IgD-negative memory B cell (primary cell): ENCODE measurements at regions not wholly inside any gene's neighbourhood (a gene's known extent, or its start where the extent isn't known, plus 50 kb on each side); places are given as distances from the start of the nearest gene placed in this dataset.

Source experiments
- H3K27ac Mint-ChIP-seq, 3 donors: one replicate each; pipeline ENCODE4 v1.8.0; 2020 to 2022; ENCODE audit warnings: mild to moderate bottlenecking in 3 of 3, mixed read lengths in 3 of 3, moderate library complexity in 1 of 3
- H3K27me3 Mint-ChIP-seq: one replicate; pipeline ENCODE4 v1.8.0; 2021; ENCODE audit warnings: mixed read lengths
- H3K36me3 Mint-ChIP-seq: one replicate; pipeline ENCODE4 v1.8.0; 2020; ENCODE audit warnings: mild to moderate bottlenecking, mixed read lengths
- H3K4me1 Mint-ChIP-seq, 3 donors: one replicate each; pipeline ENCODE4 v1.8.0; 2020 to 2022; ENCODE audit warnings: mixed read lengths in 3 of 3, mild to moderate bottlenecking in 1 of 3
- H3K4me3 Mint-ChIP-seq, 4 donors: one replicate each; pipeline ENCODE4 v1.8.0; 2020 to 2022; ENCODE audit warnings: mild to moderate bottlenecking in 4 of 4, mixed read lengths in 4 of 4, moderate library complexity in 3 of 4
- H3K9me3 Mint-ChIP-seq, 3 donors: one replicate each; pipeline ENCODE4 v1.8.0; 2020 to 2021; ENCODE audit warnings: mixed read lengths in 3 of 3, mild to moderate bottlenecking in 1 of 3

GRCh38 chr4:71283642-71284257 lies 55.1 kb upstream of the SLC4A4 start:
- Mint-ChIP-seq H3K27me3 (peaks cover 2% of the 10 kb centered on the region), H3K9me3 (no peaks in the 10 kb centered on the region)

GRCh38 chr4:71287305-71287704 lies 51.5 kb upstream of the SLC4A4 start:
- Mint-ChIP-seq H3K36me3 (no peaks in the 10 kb centered on the region), H3K9me3 (no peaks in the 10 kb centered on the region), H3K27me3 (peaks cover 3% of the 10 kb centered on the region), H3K4me1 (no peaks in the 10 kb centered on the region), H3K27ac (no peak overlapping the region), H3K4me3 (no peak overlapping the region)

More at GRCh38 chr4:71283642-71284257, 55.1 kb upstream of the SLC4A4 start:
- no peaks in the 10 kb centered on the region for H3K36me3 Mint-ChIP-seq
- H3K27ac Mint-ChIP-seq = no peak overlapping the region
- no peaks in the 10 kb centered on the region for H3K4me1 Mint-ChIP-seq
- no peak overlapping the region for H3K4me3 Mint-ChIP-seq

- H3K27me3 Mint-ChIP-seq = peaks cover 3% of the 10 kb centered on the region
- no peak overlapping the region for H3K27ac Mint-ChIP-seq
- no peaks in the 10 kb centered on the region for H3K4me1 Mint-ChIP-seq
- no peaks in the 10 kb centered on the region for H3K36me3 Mint-ChIP-seq
- H3K9me3 Mint-ChIP-seq = no peaks in the 10 kb centered on the region
- H3K4me3 Mint-ChIP-seq = no peak overlapping the region
Measured at GRCh38 chr4:71288875-71289274, 49.9 kb upstream of the SLC4A4 start.
